OCI-LY7 (cell line): ENCODE measurements at regions not wholly inside any gene's neighbourhood (a gene's known extent, or its start where the extent isn't known, plus 50 kb on each side); places are given as distances from the start of the nearest gene placed in this dataset.

ENCODE experiments used
- BruUV-seq: library from RNA; stranded (reverse); fragments of 400-500 nt; replicated peaks from 2 replicates; lab custom pipeline; 2021; lab: Mats Ljungman, UMichigan
- CTCF ChIA-PET: fragments of 300-600 bp; sonication (Branson Sonifier 250); formaldehyde crosslinking; loops from one replicate; lab custom pipeline; 2022; ENCODE audit warnings: antibody characterized with exemption; ENCODE audit not compliant: unreplicated experiment; lab: Charles Lee
- POLR2A ChIA-PET: fragments of 300-600 bp; sonication (Branson Sonifier 250); formaldehyde crosslinking; loops from one replicate; lab custom pipeline; 2022; ENCODE audit warnings: antibody characterized with exemption; lab: Charles Lee
- DNase-seq: peaks from one replicate; pipeline ENCODE4 v3.0.0-alpha.2; 2015; ENCODE audit warnings: low spot score
- H2AFZ ChIP-seq: fragments of 200-600 bp; sonication (generic), shearing (Covaris generic); 2 replicates; pipeline ENCODE4 v1.6.1; 2014; ENCODE audit warnings: mild to moderate bottlenecking, antibody characterized with exemption, low read length, moderate library complexity
- H3K27ac ChIP-seq: fragments of 200-600 bp; sonication (generic); 2 replicates; pipeline ENCODE4 v1.5.1; 2014; ENCODE audit warnings: mixed run types, low read depth, mild to moderate bottlenecking, moderate library complexity, low read length, inconsistent platforms; ENCODE audit not compliant: poor library complexity, severe bottlenecking
- H3K36me3 ChIP-seq: fragments of 200-600 bp; sonication (generic); 2 replicates; pipeline ENCODE4 v1.6.1; 2014; ENCODE audit warnings: mild to moderate bottlenecking, antibody characterized with exemption, low read length, moderate library complexity, mixed read lengths; ENCODE audit not compliant: insufficient read depth
- H3K4me1 ChIP-seq: fragments of 200-600 bp; sonication (generic); 2 replicates; pipeline ENCODE4 v1.5.1; 2014; ENCODE audit warnings: mild to moderate bottlenecking, low read length; ENCODE audit not compliant: insufficient read depth, poor library complexity, severe bottlenecking
- H3K4me2 ChIP-seq: fragments of 200-600 bp; sonication (generic); 2 replicates; pipeline ENCODE4 v1.6.1; 2014; ENCODE audit warnings: mild to moderate bottlenecking, low read length
- H3K4me3 ChIP-seq: fragments of 200-600 bp; sonication (generic); 2 replicates; pipeline ENCODE4 v1.5.1; 2014; ENCODE audit warnings: mild to moderate bottlenecking, low read depth, low read length; ENCODE audit not compliant: poor library complexity, severe bottlenecking
- H3K79me2 ChIP-seq: fragments of 200-600 bp; sonication (generic); 2 replicates; pipeline ENCODE4 v1.6.1; 2016; ENCODE audit warnings: low read depth, mild to moderate bottlenecking, low read length, moderate library complexity, mixed read lengths; ENCODE audit not compliant: insufficient read depth
- H3K9me2 ChIP-seq: fragments of 200-600 bp; sonication (generic); 2 replicates; pipeline ENCODE4 v1.6.1; 2016; ENCODE audit warnings: mild to moderate bottlenecking, low read length, mixed read lengths; ENCODE audit not compliant: insufficient read depth
- H3K9me3 ChIP-seq: fragments of 200-600 bp; sonication (generic); 2 replicates; pipeline ENCODE4 v1.6.1; 2014; ENCODE audit warnings: mild to moderate bottlenecking, mixed run types, low read length, mixed read lengths
- H4K20me1 ChIP-seq: fragments of 200-600 bp; sonication (generic); 2 replicates; pipeline ENCODE4 v1.6.1; 2014; ENCODE audit warnings: mild to moderate bottlenecking, antibody characterized with exemption, low read length, moderate library complexity, mixed read lengths; ENCODE audit not compliant: insufficient read depth
- CTCF ChIP-seq: fragments of 200-600 bp; sonication (generic); conservative IDR thresholded peaks from 2 replicates; pipeline ENCODE4 v1.5.1; 2014; ENCODE audit warnings: mild to moderate bottlenecking, antibody characterized with exemption, low read length, moderate library complexity, mixed read lengths
- EZH2phosphoT487 ChIP-seq: fragments of 200-600 bp; sonication (generic); IDR thresholded peaks from 2 replicates; pipeline ENCODE4 v1.6.1; 2018; ENCODE audit warnings: low read depth, borderline replicate concordance, mild to moderate bottlenecking, mixed run types, antibody characterized with exemption, low read length, moderate library complexity, mixed read lengths
- intact Hi-C: fragments of 100-400 bp; cut with micrococcal nuclease; formaldehyde crosslinking; loops from one replicate; pipeline ENCODE4 v1.10.0; 2022; ENCODE audit not compliant: unreplicated experiment

DNA sequence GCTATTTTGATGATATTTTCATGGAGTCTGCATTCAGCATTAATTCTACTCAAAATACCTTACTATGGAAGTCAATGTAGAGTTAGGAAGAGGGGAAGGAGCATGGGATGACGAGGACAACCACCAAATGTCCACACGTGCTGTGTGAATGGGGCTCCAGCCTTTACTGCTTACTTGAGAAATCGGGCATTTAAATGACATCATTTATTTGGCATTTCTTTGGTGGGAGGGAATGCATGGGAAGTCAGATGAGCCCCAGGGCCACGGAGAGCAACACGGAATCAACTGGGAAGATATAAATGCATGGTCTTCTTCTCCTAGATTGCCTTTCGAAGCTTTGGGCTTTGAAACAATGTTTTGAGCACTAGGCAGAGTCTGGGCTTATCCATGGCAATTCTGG is 458.5 kb upstream of the KLF4 start:
- DNase-seq, result no peak
- Histone ChIP-seq H2AFZ (no peak overlapping the region), H3K27ac (no peak overlapping the region), H3K9me2 (no peaks in the 10 kb centered on the region), H3K79me2 (no peaks in the 10 kb centered on the region), H4K20me1 (no peaks in the 10 kb centered on the region), H3K9me3 (no peaks in the 10 kb centered on the region), H3K36me3 (no peaks in the 10 kb centered on the region), H3K4me1 (no peaks in the 10 kb centered on the region), H3K4me3 (no peak overlapping the region), H3K4me2 (no peak overlapping the region)
- ChIA-PET CTCF (no interaction called here), POLR2A (no interaction called here)
- intact Hi-C loops, result no loop called here
- no TSS peak for BruUV-seq
- TF ChIP-seq EZH2phosphoT487 (no peak), CTCF (no peak)

DNA sequence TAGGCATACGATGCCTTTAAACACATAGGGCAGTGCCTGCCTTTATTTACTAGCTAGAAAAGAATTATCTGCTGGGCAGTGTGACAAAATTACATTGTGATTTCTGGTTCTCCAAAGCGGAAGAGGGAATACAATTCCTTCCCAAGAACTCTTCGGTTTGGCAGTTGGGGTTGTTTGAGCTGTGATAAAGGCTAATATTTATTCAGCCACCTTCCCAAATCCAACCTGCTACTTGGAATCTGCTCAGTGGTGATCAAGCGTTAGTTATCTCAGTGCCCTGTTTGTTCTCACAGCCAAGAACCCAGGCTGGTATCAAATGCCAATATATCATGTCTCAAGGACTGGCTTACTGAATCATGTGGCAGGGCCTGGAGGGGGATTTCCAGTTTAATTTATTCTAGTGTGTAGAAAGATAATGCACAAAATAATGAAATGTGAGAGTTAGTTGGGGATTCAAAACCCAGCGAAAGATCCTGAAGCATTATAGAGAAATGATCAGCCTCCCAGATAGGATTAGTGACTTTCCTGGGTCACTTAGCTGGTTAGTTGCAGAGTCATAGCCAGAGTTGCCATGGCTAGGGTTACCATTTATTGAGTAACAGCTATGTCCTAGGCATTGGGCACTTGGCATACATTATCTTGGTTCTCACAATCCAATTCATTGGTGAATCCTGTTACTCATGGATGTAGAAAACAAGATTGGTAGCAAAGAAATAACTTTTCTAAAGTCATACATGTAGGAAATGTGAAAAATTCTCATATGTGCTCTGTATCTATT is 457.0 kb upstream of the KLF4 start:
- Histone ChIP-seq H3K4me1 (no peaks in the 10 kb centered on the region), H3K79me2 (no peaks in the 10 kb centered on the region), H3K9me2 (no peaks in the 10 kb centered on the region), H4K20me1 (no peaks in the 10 kb centered on the region), H2AFZ (no peak overlapping the region), H3K4me2 (no peak overlapping the region), H3K27ac (no peak overlapping the region), H3K36me3 (no peaks in the 10 kb centered on the region), H3K9me3 (no peaks in the 10 kb centered on the region), H3K4me3 (no peak overlapping the region)
- CTCF ChIA-PET, result no interaction called here
- intact Hi-C loops, result no loop called here
- TF ChIP-seq CTCF, result no peak
- no peak for TF ChIP-seq EZH2phosphoT487
- DNase-seq, result no peak
- no TSS peak for BruUV-seq
- POLR2A ChIA-PET, result no interaction called here

- DNase-seq, result no peak
- Histone ChIP-seq H3K4me3 (no peak overlapping the region), H3K36me3 (no peaks in the 10 kb centered on the region), H3K9me2 (no peaks in the 10 kb centered on the region), H2AFZ (no peak overlapping the region), H3K27ac (no peak overlapping the region), H3K9me3 (no peaks in the 10 kb centered on the region), H3K4me2 (no peak overlapping the region), H3K4me1 (no peaks in the 10 kb centered on the region), H3K79me2 (no peaks in the 10 kb centered on the region), H4K20me1 (no peaks in the 10 kb centered on the region)
- ChIA-PET POLR2A (no interaction called here), CTCF (no interaction called here)
- no peak for TF ChIP-seq CTCF
- no peak for TF ChIP-seq EZH2phosphoT487
- intact Hi-C loops, result no loop called here
- BruUV-seq, result no TSS peak
Measured at GRCh38 chr9:107945961-107946360, 456.4 kb upstream of the KLF4 start.
